Subcutaneous abdominal adipose tissue (tissue), 5 donors: ENCODE measurements at regions not wholly inside any gene's neighbourhood (a gene's known extent, or its start where the extent isn't known, plus 50 kb on each side); places are given as distances from the start of the nearest gene placed in this dataset.

Source experiments
- H3K27ac ChIP-seq: one replicate; pipeline ENCODE4 v1.7.0; 2013; ENCODE audit warnings: low read depth, mild to moderate bottlenecking, inconsistent platforms, low read length, moderate library complexity
- H3K27me3 ChIP-seq, 5 donors: one replicate each; pipeline ENCODE4 v1.7.0; 2013; ENCODE audit warnings: low read length in 5 of 5, inconsistent platforms in 1 of 5; ENCODE audit not compliant: control insufficient read depth in 5 of 5, insufficient read depth in 4 of 5
- H3K36me3 ChIP-seq, 5 donors: one replicate each; pipeline ENCODE4 v1.7.0; 2013; ENCODE audit warnings: low read length in 5 of 5; ENCODE audit not compliant: control insufficient read depth in 5 of 5, insufficient read depth in 5 of 5
- H3K4me1 ChIP-seq, 5 donors: one replicate each; pipeline ENCODE4 v1.7.0; 2013; ENCODE audit warnings: low read length in 5 of 5, mild to moderate bottlenecking in 3 of 5, moderate library complexity in 1 of 5; ENCODE audit not compliant: control insufficient read depth in 5 of 5, insufficient read depth in 5 of 5
- H3K4me3 ChIP-seq, 5 donors: one replicate each; pipeline ENCODE4 v1.7.0; 2013; ENCODE audit warnings: low read length in 5 of 5, low read depth in 1 of 5
- H3K9ac ChIP-seq, 5 donors: one replicate each; pipeline ENCODE4 v1.7.0; 2013; ENCODE audit warnings: low read length in 5 of 5, mild to moderate bottlenecking in 4 of 5, moderate library complexity in 3 of 5
- H3K9me3 ChIP-seq, 5 donors: one replicate each; pipeline ENCODE4 v1.7.0; 2013; ENCODE audit warnings: low read length in 5 of 5; ENCODE audit not compliant: control insufficient read depth in 5 of 5
- donor health status: healthy.
- donor health status: healthy.
- donor health status: healthy.
- donor health status: healthy.
- donor health status: healthy.

DNA sequence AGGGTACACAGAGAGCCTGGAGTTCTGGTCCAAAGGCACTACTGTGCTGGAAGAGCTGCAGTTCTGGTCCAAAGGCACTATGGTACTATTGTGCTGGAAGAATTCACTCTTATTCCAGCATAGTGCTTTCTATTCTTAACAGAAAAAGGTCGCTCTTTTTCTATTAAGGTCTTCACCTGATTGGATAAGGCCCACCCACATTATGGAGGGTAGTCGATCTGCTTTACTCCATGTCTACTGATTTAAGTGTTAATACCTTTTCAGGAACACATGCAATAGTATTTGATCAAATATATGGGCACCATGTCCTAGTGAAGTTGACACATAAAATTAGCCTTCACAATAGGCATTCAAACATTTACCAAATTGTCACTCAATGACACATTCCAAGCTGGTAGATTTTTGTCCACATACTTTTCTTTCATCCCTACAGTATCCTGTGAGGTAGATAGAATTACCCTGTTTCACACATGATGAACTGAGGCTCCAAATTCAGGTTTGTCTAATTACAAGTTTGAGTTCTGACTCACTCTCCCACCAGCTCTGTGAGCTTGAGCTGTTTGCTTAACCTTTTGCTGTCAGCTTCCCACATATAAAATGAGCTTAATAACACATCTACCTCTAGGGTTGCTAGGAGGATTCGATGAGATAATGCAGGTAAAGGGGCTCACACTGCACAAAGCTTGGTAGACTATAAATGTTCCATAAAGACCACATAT lies 129.9 kb downstream of the AIPL1 start:
- no peak overlapping the region for H3K4me3 ChIP-seq
- H3K27me3 ChIP-seq = peaks cover 0 to 13% (median 4%) of the 10 kb centered on the region in 5 donors
- no peak overlapping the region for H3K9ac ChIP-seq
- no peaks in the 10 kb centered on the region for H3K4me1 ChIP-seq
- H3K36me3 ChIP-seq = no peaks in the 10 kb centered on the region
- H3K9me3 ChIP-seq = peaks cover 0 to 2% (median 0%) of the 10 kb centered on the region in 5 donors
- H3K27ac ChIP-seq = no peak overlapping the region

DNA sequence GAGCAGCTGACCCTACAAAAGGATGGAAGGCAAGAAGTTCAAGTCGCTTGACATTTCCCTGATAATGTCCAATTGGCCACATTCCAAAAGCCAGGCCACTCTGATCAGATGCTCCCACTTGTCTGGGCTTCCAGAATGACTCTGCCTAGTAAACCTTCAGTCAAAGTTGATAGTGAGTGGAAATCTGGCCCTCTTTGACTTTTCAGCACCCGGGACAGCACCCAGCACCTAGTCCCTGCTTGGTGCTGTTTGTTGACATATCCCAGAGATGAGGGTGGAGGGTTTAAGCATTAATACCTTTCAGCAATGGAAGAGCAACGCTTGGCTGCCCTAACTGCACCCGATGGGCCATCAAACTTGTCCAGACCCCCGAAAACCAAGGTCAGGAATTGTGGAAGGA lies 131.3 kb downstream of the AIPL1 start:
- H3K9me3 ChIP-seq = peaks cover 0 to 2% (median 0%) of the 10 kb centered on the region in 5 donors
- H3K27me3 ChIP-seq = peaks cover 0 to 9% (median 7%) of the 10 kb centered on the region in 5 donors
- no peaks in the 10 kb centered on the region for H3K36me3 ChIP-seq
- H3K27ac ChIP-seq = no peak overlapping the region
- no peak overlapping the region for H3K9ac ChIP-seq
- no peak overlapping the region for H3K4me3 ChIP-seq
- H3K4me1 ChIP-seq = no peaks in the 10 kb centered on the region

DNA sequence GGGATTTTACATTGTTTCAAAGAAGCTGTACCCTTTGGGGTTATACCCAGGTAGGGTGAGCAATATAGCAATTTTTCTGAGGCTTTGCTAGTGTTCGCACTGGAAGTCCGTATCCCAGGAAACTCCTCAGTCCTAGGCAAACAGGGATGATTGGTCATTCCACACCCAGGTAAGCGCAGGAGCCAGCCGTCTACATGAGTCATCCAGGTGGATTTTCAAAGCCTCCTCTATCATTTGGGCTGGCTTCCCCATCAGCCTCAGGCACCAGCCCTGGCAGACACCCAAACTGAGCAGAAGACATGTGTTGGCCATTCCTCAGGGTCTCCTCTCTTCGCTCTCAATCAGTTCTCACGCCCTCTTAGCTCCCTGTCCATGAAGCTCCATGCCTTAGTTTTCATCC lies 135.6 kb downstream of the AIPL1 start:
- Histone ChIP-seq H3K4me3 (no peak overlapping the region), H3K36me3 (no peaks in the 10 kb centered on the region), H3K27ac (no peak overlapping the region), H3K4me1 (no peaks in the 10 kb centered on the region), H3K27me3 (peaks cover 2 to 10% (median 5%) of the 10 kb centered on the region in 5 donors), H3K9me3 (peaks cover 0 to 2% (median 0%) of the 10 kb centered on the region in 5 donors), H3K9ac (no peak overlapping the region)

DNA sequence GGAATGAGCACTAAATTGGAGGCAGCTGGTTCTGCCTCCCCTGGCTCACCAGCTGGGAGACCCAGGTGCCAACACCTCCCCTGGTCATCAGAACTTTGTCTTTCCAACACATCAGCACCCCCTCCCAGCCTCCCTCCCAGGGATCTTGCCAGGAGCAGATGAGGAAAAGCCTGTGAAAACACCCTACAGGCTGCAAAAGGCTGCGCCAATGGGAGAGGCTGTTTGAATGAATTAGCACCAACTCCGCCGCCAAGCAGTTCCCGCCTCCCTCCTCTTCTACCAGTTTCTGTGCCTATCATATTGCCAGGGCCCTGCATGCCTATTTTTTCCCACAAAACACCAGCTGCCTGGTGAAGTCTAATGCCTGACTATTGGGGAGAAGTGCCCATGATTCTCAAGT lies 137.0 kb downstream of the AIPL1 start:
- Histone ChIP-seq H3K9ac (no peak overlapping the region), H3K36me3 (no peaks in the 10 kb centered on the region), H3K27ac (no peak overlapping the region), H3K4me1 (no peaks in the 10 kb centered on the region), H3K9me3 (peaks cover 0 to 2% (median 0%) of the 10 kb centered on the region in 5 donors), H3K27me3 (peaks cover 2 to 10% (median 5%) of the 10 kb centered on the region in 5 donors), H3K4me3 (no peak overlapping the region)

DNA sequence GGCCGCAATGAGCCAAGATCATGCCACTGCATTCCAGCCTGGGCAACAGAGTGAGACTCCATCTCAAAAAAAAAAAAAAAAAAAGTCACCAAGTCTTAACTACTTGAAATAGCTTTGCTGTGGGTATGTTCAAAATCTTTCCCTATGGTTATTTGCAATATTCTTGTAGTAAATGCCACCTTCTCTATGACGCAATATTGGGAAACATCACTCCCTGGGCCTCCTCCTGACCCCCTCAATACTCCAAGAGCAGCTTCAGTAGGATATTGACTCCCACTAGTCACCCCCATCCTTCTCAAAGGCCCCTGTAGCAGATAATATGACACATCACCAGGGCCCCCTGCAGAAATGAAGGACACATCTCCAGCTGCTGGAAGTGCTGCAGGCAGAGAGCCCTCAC lies 137.8 kb downstream of the AIPL1 start:
- Histone ChIP-seq H3K9me3 (peaks cover 0 to 2% (median 0%) of the 10 kb centered on the region in 5 donors), H3K4me3 (no peak overlapping the region), H3K9ac (no peak overlapping the region), H3K4me1 (no peaks in the 10 kb centered on the region), H3K27ac (no peak overlapping the region), H3K36me3 (no peaks in the 10 kb centered on the region), H3K27me3 (peaks cover 2 to 10% (median 5%) of the 10 kb centered on the region in 5 donors)

DNA sequence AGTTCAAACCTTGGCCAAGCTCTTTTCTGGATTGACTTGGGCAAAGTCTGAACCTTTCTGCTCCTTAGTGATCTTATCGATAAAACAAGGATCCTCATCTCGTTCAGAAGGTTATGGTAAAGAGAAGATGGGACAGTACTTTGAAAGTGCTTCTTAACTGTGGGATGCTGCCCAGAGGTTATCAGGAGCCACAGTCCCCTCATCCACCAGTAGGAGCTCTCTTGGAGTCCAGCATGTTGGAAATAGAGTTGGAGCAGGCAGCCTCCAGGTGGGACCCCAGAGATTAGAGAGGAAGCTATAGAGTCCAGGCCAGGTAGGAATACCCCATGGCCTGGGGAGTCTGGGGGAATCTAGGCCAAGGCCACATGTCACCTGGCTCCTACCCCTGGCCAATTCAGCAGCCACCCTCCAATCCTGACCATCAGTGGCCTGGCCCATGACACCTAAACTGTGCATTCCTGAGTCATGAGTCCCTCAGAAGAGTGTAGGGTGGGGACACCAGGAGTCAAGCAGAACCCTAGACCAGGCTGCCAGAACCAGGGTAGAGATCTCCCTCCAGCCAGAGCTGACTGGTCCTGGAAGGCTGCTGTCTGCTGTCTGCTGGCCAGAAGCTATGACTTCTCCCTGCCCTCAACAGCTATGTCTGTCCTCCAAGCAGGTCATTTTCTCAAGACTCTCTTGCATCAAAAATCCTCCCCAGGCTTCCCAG lies 144.3 kb downstream of the AIPL1 start:
- H3K9ac ChIP-seq = no peak overlapping the region
- H3K4me1 ChIP-seq = no peaks in the 10 kb centered on the region
- H3K4me3 ChIP-seq = no peak overlapping the region
- no peaks in the 10 kb centered on the region for H3K9me3 ChIP-seq
- H3K36me3 ChIP-seq = no peaks in the 10 kb centered on the region
- peaks cover 0 to 9% (median 4%) of the 10 kb centered on the region in 5 donors for H3K27me3 ChIP-seq
- no peak overlapping the region for H3K27ac ChIP-seq

DNA sequence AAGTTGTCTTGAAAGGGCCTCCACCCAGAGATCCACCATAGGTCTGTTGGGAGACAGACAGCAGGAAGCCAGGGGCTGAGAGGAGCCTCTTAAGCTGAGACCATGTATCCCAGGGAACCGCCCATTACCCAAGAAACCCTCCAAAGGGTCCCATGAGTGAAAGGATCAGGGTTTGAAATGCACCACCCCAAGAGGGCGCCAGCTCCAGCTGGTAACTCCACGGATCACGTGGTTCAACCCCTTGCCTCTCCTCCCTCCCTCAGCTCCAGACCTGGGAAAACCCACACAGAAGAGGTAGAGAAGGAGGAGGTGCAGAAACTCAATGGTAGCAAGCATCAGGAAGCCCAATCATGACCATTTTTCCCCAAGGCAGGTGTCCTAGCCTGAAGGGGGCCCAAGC lies 148.7 kb downstream of the AIPL1 start:
- Histone ChIP-seq H3K27me3 (peaks cover 0 to 10% (median 4%) of the 10 kb centered on the region in 5 donors), H3K36me3 (no peaks in the 10 kb centered on the region), H3K27ac (no peak overlapping the region), H3K4me1 (no peaks in the 10 kb centered on the region), H3K4me3 (no peak overlapping the region), H3K9ac (no peak overlapping the region), H3K9me3 (peaks cover 0 to 4% (median under 1%) of the 10 kb centered on the region in 5 donors)

DNA sequence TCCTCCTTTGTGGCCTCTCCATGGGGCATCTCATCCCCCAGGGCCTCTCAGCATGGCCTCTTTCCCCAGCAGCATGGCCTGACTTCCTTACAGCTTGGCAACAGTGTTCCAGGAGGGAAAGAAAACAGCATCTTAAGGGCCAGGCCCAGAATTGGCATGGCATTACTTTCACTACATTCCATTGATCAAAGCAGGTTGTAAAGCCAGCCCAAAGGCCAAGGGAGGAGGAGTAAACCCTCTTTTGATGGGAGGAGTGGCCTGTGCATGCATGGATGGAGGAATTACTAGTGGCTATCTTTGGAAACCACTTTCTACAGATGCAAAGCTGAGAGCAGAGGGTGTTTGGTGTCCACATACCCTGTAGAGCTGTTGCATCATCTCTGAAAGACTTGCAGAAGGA lies 149.4 kb downstream of the AIPL1 start:
- Histone ChIP-seq H3K9ac (no peak overlapping the region), H3K36me3 (no peaks in the 10 kb centered on the region), H3K27ac (no peak overlapping the region), H3K9me3 (peaks cover 3 to 9% (median 4%) of the 10 kb centered on the region in 5 donors), H3K4me1 (no peaks in the 10 kb centered on the region), H3K4me3 (no peak overlapping the region), H3K27me3 (peaks cover 0 to 13% (median 4%) of the 10 kb centered on the region in 5 donors)

DNA sequence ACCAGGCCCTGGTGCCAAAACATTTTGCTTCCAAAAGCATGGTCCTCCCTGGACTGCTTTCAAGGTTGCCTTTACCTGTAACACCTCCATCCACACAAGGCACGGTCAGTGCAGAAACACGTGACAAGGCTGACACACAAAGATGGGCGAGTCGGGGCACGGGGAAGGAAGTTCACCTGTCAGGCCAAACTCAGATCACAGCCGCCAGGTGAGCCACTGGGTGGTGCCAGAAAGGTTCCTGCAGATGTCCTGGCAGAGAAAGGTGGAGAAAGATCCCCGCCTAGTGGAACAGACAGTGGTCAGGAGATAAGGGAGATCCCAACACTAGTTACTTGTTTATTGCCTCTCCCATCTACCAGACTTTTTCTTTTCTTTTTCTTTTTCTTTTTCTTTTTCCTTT lies 155.3 kb downstream of the AIPL1 start:
- peaks cover 3 to 9% (median 4%) of the 10 kb centered on the region in 5 donors for H3K9me3 ChIP-seq
- peaks cover 0 to 6% (median 0%) of the 10 kb centered on the region in 5 donors for H3K27me3 ChIP-seq
- no peak overlapping the region for H3K9ac ChIP-seq
- H3K27ac ChIP-seq = no peak overlapping the region
- no peaks in the 10 kb centered on the region for H3K4me1 ChIP-seq
- no peaks in the 10 kb centered on the region for H3K36me3 ChIP-seq
- H3K4me3 ChIP-seq = no peak overlapping the region

DNA sequence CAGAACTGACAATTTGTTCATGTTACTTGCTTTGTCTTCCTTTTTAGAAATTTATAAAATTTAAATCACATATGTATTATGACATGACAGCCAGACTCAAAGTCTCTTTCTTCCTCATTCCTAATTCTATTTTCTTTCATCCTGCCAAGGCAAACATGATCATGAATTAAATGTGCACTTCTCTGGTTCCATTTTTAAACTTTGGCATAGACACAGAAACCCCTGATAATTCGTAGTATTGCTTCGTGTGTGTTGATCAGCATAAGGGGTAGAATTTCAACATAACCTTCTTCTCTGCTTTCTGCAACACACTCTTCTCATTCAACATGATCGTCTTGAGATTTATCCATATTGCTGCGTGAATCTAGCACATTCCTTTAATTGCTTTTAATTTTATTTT lies 156.5 kb downstream of the AIPL1 start:
- Histone ChIP-seq H3K9ac (no peak overlapping the region), H3K27ac (no peak overlapping the region), H3K4me1 (no peaks in the 10 kb centered on the region), H3K4me3 (no peak overlapping the region), H3K36me3 (no peaks in the 10 kb centered on the region), H3K27me3 (peaks cover 0 to 6% (median 1%) of the 10 kb centered on the region in 5 donors), H3K9me3 (peaks cover 3 to 9% (median 4%) of the 10 kb centered on the region in 5 donors)
